HG03039 (cell line): ENCODE measurements at regions not wholly inside any gene's neighbourhood (a gene's known extent, or its start where the extent isn't known, plus 50 kb on each side); places are given as distances from the start of the nearest gene placed in this dataset.
"Not testable (repeated sequence)": the region's sequence is repeated elsewhere in the genome, so short reads cannot be mapped to it uniquely, and the experiment has no call there.

Source experiments
- ATAC-seq: cut with Tn5 transposase; IDR thresholded peaks from one replicate; pipeline ENCODE4 v1.9.1; 2021; ENCODE audit warnings: mild to moderate bottlenecking, moderate library complexity; ENCODE audit not compliant: unreplicated experiment

GRCh38 chr10:21293518-21294356, 231.7 kb downstream of the SKIDA1 start:
- no peak for ATAC-seq

GRCh38 chr10:21292763-21293517, 232.5 kb downstream of the SKIDA1 start:
- no peak for ATAC-seq

GRCh38 chr10:21290499-21291160, 234.9 kb downstream of the SKIDA1 start:
- ATAC-seq, result no peak

- ATAC-seq, result no peak
Observed at GRCh38 chr10:21289961-21290360, 235.5 kb downstream of the SKIDA1 start.

GRCh38 chr10:21289271-21289670, 236.2 kb downstream of the SKIDA1 start:
- ATAC-seq, result no peak

GRCh38 chr10:21285742-21286331, 239.6 kb downstream of the SKIDA1 start:
- ATAC-seq, result no peak

- no peak for ATAC-seq
Observed at GRCh38 chr10:21285207-21285606, 240.3 kb downstream of the SKIDA1 start.

GRCh38 chr10:21284301-21284700, 241.2 kb downstream of the SKIDA1 start:
- ATAC-seq, result no peak

GRCh38 chr10:21283053-21283452, 242.4 kb downstream of the SKIDA1 start:
- not testable (repeated sequence) for ATAC-seq

GRCh38 chr10:21281765-21282484, 243.6 kb downstream of the SKIDA1 start:
- ATAC-seq, result no peak

GRCh38 chr10:21280971-21281572, 244.4 kb downstream of the SKIDA1 start:
- ATAC-seq, result no peak

- ATAC-seq, result no peak
Observed at GRCh38 chr10:21280037-21280436, 245.4 kb downstream of the SKIDA1 start.

- no peak for ATAC-seq
Observed at GRCh38 chr10:21279217-21279575, 246.3 kb downstream of the SKIDA1 start.

- ATAC-seq, result peak; percentile 95
Observed at GRCh38 chr10:21278491-21279216, 246.8 kb downstream of the SKIDA1 start.

- no peak for ATAC-seq
Observed at GRCh38 chr10:21273400-21273968, 252.0 kb downstream of the SKIDA1 start.

- no peak for ATAC-seq
Observed at GRCh38 chr10:21272643-21273399, 252.7 kb downstream of the SKIDA1 start.

GRCh38 chr10:21270976-21271375, 254.5 kb downstream of the SKIDA1 start:
- ATAC-seq, result no peak

GRCh38 chr10:21269289-21269688, 256.2 kb downstream of the SKIDA1 start:
- ATAC-seq, result no peak
